GM13976 (cell line): ENCODE measurements at regions not wholly inside any gene's neighbourhood (a gene's known extent, or its start where the extent isn't known, plus 50 kb on each side); places are given as distances from the start of the nearest gene placed in this dataset.

Source experiments
- DNase-seq: peaks from one replicate; pipeline ENCODE4 v3.0.0; 2012; ENCODE audit warnings: low spot score
- CTCF ChIP-seq: IDR thresholded peaks from 2 replicates; pipeline ENCODE4 v1.5.1; 2012; ENCODE audit warnings: borderline replicate concordance, mild to moderate bottlenecking; ENCODE audit not compliant: insufficient read depth; ENCODE audit errors: extremely low read depth, missing control alignments, control extremely low read depth
- in situ Hi-C: fragments of 300-500 bp; cut with MboI; formaldehyde crosslinking; loops from one replicate; pipeline ENCODE4 v1.12.0; 2022; ENCODE audit warnings: low sequenced_read_pairs, mixed read lengths, inconsistent platforms; ENCODE audit not compliant: unreplicated experiment

- DNase-seq, result no peak
- TF ChIP-seq CTCF, result no peak
- in situ Hi-C loops, result no loop called here
These were observed 104.1 kb upstream of the DHX15 start for GRCh38 chr4:24688453-24688852.

- in situ Hi-C loops, result no loop called here
These were observed 104.9 kb upstream of the DHX15 start for GRCh38 chr4:24689212-24689611.

GRCh38 chr4:24690436-24690835 lies 104.9 kb upstream of the SOD3 start:
- in situ Hi-C loops, result loop anchor here (10.0 kb wide), 1 partner anchor 206 kb away; no protein-coding TSS in a partner anchor
- TF ChIP-seq CTCF, result no peak
- DNase-seq, result no peak

More at GRCh38 chr4:24689212-24689611, 104.9 kb upstream of the DHX15 start:
- no peak for TF ChIP-seq CTCF
- DNase-seq, result no peak

GRCh38 chr4:24693636-24694035 lies 101.7 kb upstream of the SOD3 start:
- TF ChIP-seq CTCF, result no peak
- in situ Hi-C loops, result loop anchor here (10.0 kb wide), 1 partner anchor 209 kb away; no protein-coding TSS in a partner anchor
- no peak for DNase-seq

- in situ Hi-C loops, result no loop called here
- DNase-seq, result no peak
- no peak for TF ChIP-seq CTCF
These were observed 95.3 kb upstream of the SOD3 start for GRCh38 chr4:24700118-24700517.

GRCh38 chr4:24701683-24702082 lies 93.7 kb upstream of the SOD3 start:
- TF ChIP-seq CTCF, result no peak
- no peak for DNase-seq
- in situ Hi-C loops, result no loop called here

GRCh38 chr4:24702281-24702680 lies 93.1 kb upstream of the SOD3 start:
- in situ Hi-C loops, result no loop called here

More at GRCh38 chr4:24702281-24702680, 93.1 kb upstream of the SOD3 start:
- no peak for DNase-seq
- no peak for TF ChIP-seq CTCF
